ENCODE measurements at regions not wholly inside any gene's neighbourhood (a gene's known extent, or its start where the extent isn't known, plus 50 kb on each side); places are given as distances from the start of the nearest gene placed in this dataset.
"Not testable (repeated sequence)": the region's sequence is repeated elsewhere in the genome, so short reads cannot be mapped to it uniquely, and the experiment has no call there.

GRCh38 chr2:91565689-91566430 is 2874.4 kb downstream of the RPIA start:
- DNase-seq (ENCODE audit: low spot score), result peak; percentile 78

GRCh38 chr2:91566611-91567010 is 2875.1 kb downstream of the RPIA start:
- intact Hi-C loops (cut with DNase I), result not testable (repeated sequence)
- peak; percentile 71 for DNase-seq (ENCODE audit: low spot score)

More at GRCh38 chr2:91565689-91566430, 2874.4 kb downstream of the RPIA start:
- intact Hi-C loops (cut with DNase I), result not testable (repeated sequence)

- not testable (repeated sequence) for DNase-seq (ENCODE audit: low spot score)
Measured at GRCh38 chr2:91567546-91568335, 2876.3 kb downstream of the RPIA start.

GRCh38 chr2:91568391-91569338 is 2877.2 kb downstream of the RPIA start:
- intact Hi-C loops (cut with DNase I), result not testable (repeated sequence)
- peak; percentile 46 for DNase-seq (ENCODE audit: low spot score)

More at GRCh38 chr2:91567546-91568335, 2876.3 kb downstream of the RPIA start:
- intact Hi-C loops (cut with DNase I), result not testable (repeated sequence)

- DNase-seq (ENCODE audit: low spot score), result peak; percentile 76
- intact Hi-C loops (cut with DNase I), result not testable (repeated sequence)
Measured at GRCh38 chr2:91571239-91571923, 2879.9 kb downstream of the RPIA start.

- DNase-seq (ENCODE audit: low spot score); intact Hi-C loops (cut with DNase I): not testable (repeated sequence)
Measured at GRCh38 chr2:91573018-91573417, 2881.5 kb downstream of the RPIA start.

- DNase-seq (ENCODE audit: low spot score); intact Hi-C loops (cut with DNase I): not testable (repeated sequence)
Measured at GRCh38 chr2:91573755-91574154, 2882.3 kb downstream of the RPIA start.

- intact Hi-C loops (cut with DNase I); DNase-seq (ENCODE audit: low spot score): not testable (repeated sequence)
Measured at GRCh38 chr2:91574255-91574654, 2882.8 kb downstream of the RPIA start.

- DNase-seq (ENCODE audit: low spot score); intact Hi-C loops (cut with DNase I): not testable (repeated sequence)
Measured at GRCh38 chr2:91575701-91576100, 2884.2 kb downstream of the RPIA start.

GRCh38 chr2:91577406-91577805 is 2885.9 kb downstream of the RPIA start:
- intact Hi-C loops (cut with DNase I); DNase-seq (ENCODE audit: low spot score): not testable (repeated sequence)

GRCh38 chr2:91578678-91579077 is 2887.2 kb downstream of the RPIA start:
- DNase-seq (ENCODE audit: low spot score); intact Hi-C loops (cut with DNase I): not testable (repeated sequence)

GRCh38 chr2:91579555-91579954 is 2888.1 kb downstream of the RPIA start:
- DNase-seq (ENCODE audit: low spot score), result peak; percentile 72
- intact Hi-C loops (cut with DNase I), result not testable (repeated sequence)

GRCh38 chr2:91580043-91580442 is 2888.6 kb downstream of the RPIA start:
- peak; percentile 78 for DNase-seq (ENCODE audit: low spot score)
- intact Hi-C loops (cut with DNase I), result not testable (repeated sequence)

- intact Hi-C loops (cut with DNase I); DNase-seq (ENCODE audit: low spot score): not testable (repeated sequence)
Measured at GRCh38 chr2:91587098-91587497, 2895.6 kb downstream of the RPIA start.

- intact Hi-C loops (cut with DNase I); DNase-seq (ENCODE audit: low spot score): not testable (repeated sequence)
Measured at GRCh38 chr2:91587908-91588535, 2896.5 kb downstream of the RPIA start.

GRCh38 chr2:91588782-91589223 is 2897.3 kb downstream of the RPIA start:
- intact Hi-C loops (cut with DNase I), result not testable (repeated sequence)
- DNase-seq (ENCODE audit: low spot score), result peak; percentile 84

- intact Hi-C loops (cut with DNase I), result not testable (repeated sequence)
- peak; percentile 82 for DNase-seq (ENCODE audit: low spot score)
Measured at GRCh38 chr2:91589454-91590328, 2898.2 kb downstream of the RPIA start.

All from posterior vena cava (tissue), 2 donors.